ENCODE measurements at regions not wholly inside any gene's neighbourhood (a gene's known extent, or its start where the extent isn't known, plus 50 kb on each side); places are given as distances from the start of the nearest gene placed in this dataset.

GRCh38 chr12:31860401-31860800 is 98.8 kb upstream of the RESF1 start:
- TF ChIP-seq CTCF (conservative IDR thresholded peaks at IDR 0.05; ENCODE audit: low read depth, low read length) (no peak), EZH2 (IDR thresholded peaks at IDR 0.05; ENCODE audit: low read length, unreplicated experiment) (no peak)

All from PC-3 (cell line).